SU-DHL-6 (cell line): ENCODE measurements at regions not wholly inside any gene's neighbourhood (a gene's known extent, or its start where the extent isn't known, plus 50 kb on each side); places are given as distances from the start of the nearest gene placed in this dataset.
"Not testable (repeated sequence)": the region's sequence is repeated elsewhere in the genome, so short reads cannot be mapped to it uniquely, and the experiment has no call there.

Experiments
- EZH2phosphoT487 ChIP-seq: fragments of 200-600 bp; sonication (generic), shearing (Covaris generic); conservative IDR thresholded peaks from 2 replicates; pipeline ENCODE4 v1.6.1; 2018; ENCODE audit warnings: mild to moderate bottlenecking, antibody characterized with exemption, low read length, moderate library complexity, mixed read lengths
- TF ChIP-seq, protein P1 (sequence below): fragments of 200-600 bp; sonication (generic); IDR thresholded peaks from one replicate; pipeline ENCODE4 v1.5.1; 2017; ENCODE audit warnings: antibody characterized with exemption, mild to moderate bottlenecking, low read length, moderate library complexity; ENCODE audit not compliant: insufficient read depth, poor library complexity, severe bottlenecking

- TF ChIP-seq, protein P1, sequence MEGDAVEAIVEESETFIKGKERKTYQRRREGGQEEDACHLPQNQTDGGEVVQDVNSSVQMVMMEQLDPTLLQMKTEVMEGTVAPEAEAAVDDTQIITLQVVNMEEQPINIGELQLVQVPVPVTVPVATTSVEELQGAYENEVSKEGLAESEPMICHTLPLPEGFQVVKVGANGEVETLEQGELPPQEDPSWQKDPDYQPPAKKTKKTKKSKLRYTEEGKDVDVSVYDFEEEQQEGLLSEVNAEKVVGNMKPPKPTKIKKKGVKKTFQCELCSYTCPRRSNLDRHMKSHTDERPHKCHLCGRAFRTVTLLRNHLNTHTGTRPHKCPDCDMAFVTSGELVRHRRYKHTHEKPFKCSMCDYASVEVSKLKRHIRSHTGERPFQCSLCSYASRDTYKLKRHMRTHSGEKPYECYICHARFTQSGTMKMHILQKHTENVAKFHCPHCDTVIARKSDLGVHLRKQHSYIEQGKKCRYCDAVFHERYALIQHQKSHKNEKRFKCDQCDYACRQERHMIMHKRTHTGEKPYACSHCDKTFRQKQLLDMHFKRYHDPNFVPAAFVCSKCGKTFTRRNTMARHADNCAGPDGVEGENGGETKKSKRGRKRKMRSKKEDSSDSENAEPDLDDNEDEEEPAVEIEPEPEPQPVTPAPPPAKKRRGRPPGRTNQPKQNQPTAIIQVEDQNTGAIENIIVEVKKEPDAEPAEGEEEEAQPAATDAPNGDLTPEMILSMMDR: not testable (repeated sequence)
- not testable (repeated sequence) for TF ChIP-seq EZH2phosphoT487
Observed at GRCh38 chr14:106753751-106754150, 1227.4 kb downstream of the TMEM121 start.
